HG03457 (cell line): ENCODE measurements at regions not wholly inside any gene's neighbourhood (a gene's known extent, or its start where the extent isn't known, plus 50 kb on each side); places are given as distances from the start of the nearest gene placed in this dataset.

Experiments used
- ATAC-seq: cut with Tn5 transposase; IDR thresholded peaks from one replicate; pipeline ENCODE4 v1.9.1; 2021; ENCODE audit warnings: moderate number of reproducible peaks; ENCODE audit not compliant: unreplicated experiment

GRCh38 chr6:140932909-140933308 is 1199.8 kb upstream of the GJE1 start:
- no peak for ATAC-seq

GRCh38 chr6:140931581-140931980 is 1201.1 kb upstream of the GJE1 start:
- no peak for ATAC-seq

GRCh38 chr6:140929121-140929520 is 1203.6 kb upstream of the GJE1 start:
- no peak for ATAC-seq

- ATAC-seq = no peak
Measured at GRCh38 chr6:140923048-140923447, 1209.7 kb upstream of the GJE1 start.

GRCh38 chr6:140921366-140922226 is 1211.1 kb upstream of the GJE1 start:
- ATAC-seq = no peak

GRCh38 chr6:140917911-140918310 is 1214.8 kb upstream of the GJE1 start:
- no peak for ATAC-seq

- ATAC-seq = no peak
Measured at GRCh38 chr6:140915551-140915950, 1217.2 kb upstream of the GJE1 start.

GRCh38 chr6:140915103-140915502 is 1217.6 kb upstream of the GJE1 start:
- no peak for ATAC-seq

GRCh38 chr6:140912686-140913085 is 1220.0 kb upstream of the GJE1 start:
- no peak for ATAC-seq

- no peak for ATAC-seq
Measured at GRCh38 chr6:140909625-140910024, 1223.1 kb upstream of the GJE1 start.

GRCh38 chr6:140909156-140909555 is 1223.6 kb upstream of the GJE1 start:
- no peak for ATAC-seq

GRCh38 chr6:140908505-140908904 is 1224.2 kb upstream of the GJE1 start:
- ATAC-seq = no peak

GRCh38 chr6:140907235-140907634 is 1225.5 kb upstream of the GJE1 start:
- ATAC-seq = no peak

- ATAC-seq = no peak
Measured at GRCh38 chr6:140905724-140906123, 1227.0 kb upstream of the GJE1 start.

- no peak for ATAC-seq
Measured at GRCh38 chr6:140905050-140905449, 1227.7 kb upstream of the GJE1 start.

- no peak for ATAC-seq
Measured at GRCh38 chr6:140897804-140898573, 1234.7 kb upstream of the GJE1 start.

- ATAC-seq = no peak
Measured at GRCh38 chr6:140897349-140897748, 1235.4 kb upstream of the GJE1 start.

- ATAC-seq = no peak
Measured at GRCh38 chr6:140893432-140893831, 1239.3 kb upstream of the GJE1 start.

- no peak for ATAC-seq
Measured at GRCh38 chr6:140879946-140880345, 1252.8 kb upstream of the GJE1 start.

- no peak for ATAC-seq
Measured at GRCh38 chr6:140874066-140874465, 1258.7 kb upstream of the GJE1 start.

- no peak for ATAC-seq
Measured at GRCh38 chr6:140872885-140873284, 1259.8 kb upstream of the GJE1 start.

- ATAC-seq = no peak
Measured at GRCh38 chr6:140871911-140872310, 1260.8 kb upstream of the GJE1 start.
